BJ (cell line): ENCODE measurements at regions not wholly inside any gene's neighbourhood (a gene's known extent, or its start where the extent isn't known, plus 50 kb on each side); places are given as distances from the start of the nearest gene placed in this dataset.
"Not testable (repeated sequence)": the region's sequence is repeated elsewhere in the genome, so short reads cannot be mapped to it uniquely, and the experiment has no call there.

Experiments
- CTCF ChIA-PET: fragments of 350-600 bp; formaldehyde crosslinking; extraction: SDS; loops from one replicate; lab custom pipeline; 2021; ENCODE audit warnings: antibody characterized with exemption, inconsistent platforms; lab: Yijun Ruan, JAX
- POLR2A ChIA-PET: fragments of 300-600 bp; sonication (Branson Sonifier 250); formaldehyde crosslinking; extraction: SDS; loops from one replicate; lab custom pipeline; 2021; ENCODE audit warnings: antibody characterized with exemption; lab: Charles Lee
- DNase-seq: peaks from one replicate; pipeline ENCODE4 v3.0.0-alpha.2; 2011; ENCODE audit warnings: low read depth
- H3K27me3 ChIP-seq: 2 replicates; pipeline ENCODE4 v1.6.0; 2011; ENCODE audit warnings: low read length; ENCODE audit not compliant: control insufficient read depth, insufficient read depth
- H3K36me3 ChIP-seq: 2 replicates; pipeline ENCODE4 v1.5.1; 2011; ENCODE audit warnings: low read length; ENCODE audit not compliant: control insufficient read depth, insufficient read depth
- H3K4me3 ChIP-seq: 2 replicates; pipeline ENCODE4 v1.5.1; 2011; ENCODE audit warnings: low read depth, mild to moderate bottlenecking, control low read depth, low read length
- CTCF ChIP-seq: IDR thresholded peaks from 2 replicates; pipeline ENCODE4 v1.5.1; 2011; ENCODE audit warnings: low read depth, mild to moderate bottlenecking, control low read depth, inconsistent platforms, low read length, moderate library complexity; ENCODE audit not compliant: insufficient read depth

GRCh38 chr16:29308644-29309546, 97.6 kb downstream of the NPIPB11 start:
- POLR2A ChIA-PET = no interaction called here
- no peak for DNase-seq
- CTCF ChIA-PET = no interaction called here
- no peak overlapping the region for H3K4me3 ChIP-seq
- no peak for TF ChIP-seq CTCF
- peaks cover 1% of the 10 kb centered on the region for H3K27me3 ChIP-seq
- H3K36me3 ChIP-seq = no peaks in the 10 kb centered on the region

GRCh38 chr16:29307598-29308507, 98.7 kb downstream of the NPIPB11 start:
- no peak for TF ChIP-seq CTCF
- Histone ChIP-seq H3K27me3 (peaks cover 1% of the 10 kb centered on the region), H3K4me3 (no peak overlapping the region), H3K36me3 (no peaks in the 10 kb centered on the region)
- ChIA-PET POLR2A (no interaction called here), CTCF (no interaction called here)
- no peak for DNase-seq

- Histone ChIP-seq H3K36me3 (no peaks in the 10 kb centered on the region), H3K27me3 (peaks cover 1% of the 10 kb centered on the region), H3K4me3 (no peak overlapping the region)
- no peak for TF ChIP-seq CTCF
- POLR2A ChIA-PET = no interaction called here
- DNase-seq = no peak
- CTCF ChIA-PET = no interaction called here
These were observed 99.4 kb downstream of the NPIPB11 start for GRCh38 chr16:29306943-29307597.

- DNase-seq = no peak
- Histone ChIP-seq H3K36me3 (no peaks in the 10 kb centered on the region), H3K4me3 (no peak overlapping the region), H3K27me3 (peaks cover 1% of the 10 kb centered on the region)
- TF ChIP-seq CTCF = no peak
- ChIA-PET POLR2A (no interaction called here), CTCF (no interaction called here)
These were observed 100.3 kb downstream of the NPIPB11 start for GRCh38 chr16:29306201-29306600.

- POLR2A ChIA-PET, DNase-seq, H3K36me3 ChIP-seq, CTCF ChIA-PET, H3K4me3 ChIP-seq, H3K27me3 ChIP-seq: not testable (repeated sequence)
These were observed 101.5 kb downstream of the NPIPB11 start for GRCh38 chr16:29305018-29305417.
